ENCODE measurements at regions not wholly inside any gene's neighbourhood (a gene's known extent, or its start where the extent isn't known, plus 50 kb on each side); places are given as distances from the start of the nearest gene placed in this dataset.

DNA sequence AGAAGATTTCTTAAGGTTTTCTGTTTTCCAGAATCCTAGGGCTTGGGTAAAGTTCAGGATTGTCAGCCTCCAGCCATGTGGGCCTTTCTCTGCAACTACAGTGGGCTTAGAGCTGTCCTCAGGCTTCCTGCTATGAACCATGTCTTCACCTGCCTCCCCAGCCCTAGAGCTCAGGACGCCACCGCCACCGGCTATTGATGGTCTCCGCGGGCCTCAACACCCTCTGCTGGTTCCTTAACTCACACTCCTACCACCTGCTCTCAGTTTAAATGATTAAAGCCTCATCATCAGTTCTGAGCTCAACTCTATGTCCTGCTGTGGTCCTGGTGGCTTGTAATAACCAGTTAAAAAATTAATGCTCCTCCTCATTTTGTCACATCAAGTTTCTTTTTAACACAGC lies 221.0 kb downstream of the EFNB2 start:
- intact Hi-C loops (cut with DNase I): no loop called here
- DNase-seq (ENCODE audit: low spot score): no peak

DNA sequence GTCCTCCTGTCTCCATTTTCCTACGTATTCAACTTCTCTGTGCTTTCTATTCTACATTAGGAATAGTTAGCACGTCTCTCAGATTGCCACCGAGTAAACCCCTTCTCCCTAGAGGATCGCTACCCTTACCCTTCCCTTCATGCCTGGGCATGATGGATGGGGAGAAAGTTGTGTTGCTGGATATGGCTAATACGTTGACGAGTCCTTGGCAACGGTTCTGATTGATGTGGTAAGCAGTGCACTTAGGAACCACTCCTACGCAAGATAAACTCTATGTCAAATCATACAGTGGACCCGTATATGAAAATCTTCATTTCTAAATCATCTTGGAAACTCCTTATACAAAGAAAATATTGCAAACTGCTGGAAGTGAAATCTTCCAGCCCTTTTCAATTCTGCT lies 224.5 kb downstream of the EFNB2 start:
- DNase-seq (ENCODE audit: low spot score): no peak
- intact Hi-C loops (cut with DNase I): no loop called here

- no peak for DNase-seq (ENCODE audit: low spot score)
- intact Hi-C loops (cut with DNase I): no loop called here
Measured at GRCh38 chr13:106310291-106310865, 225.1 kb downstream of the EFNB2 start.

GRCh38 chr13:106306748-106307277 lies 228.6 kb downstream of the EFNB2 start:
- intact Hi-C loops (cut with DNase I): no loop called here

GRCh38 chr13:106302843-106303242 lies 232.6 kb downstream of the EFNB2 start:
- intact Hi-C loops (cut with DNase I): no loop called here
- DNase-seq (ENCODE audit: low spot score): no peak

More at GRCh38 chr13:106306748-106307277, 228.6 kb downstream of the EFNB2 start:
- no peak for DNase-seq (ENCODE audit: low spot score)

GRCh38 chr13:106302011-106302410 lies 233.5 kb downstream of the EFNB2 start:
- no peak for DNase-seq (ENCODE audit: low spot score)
- intact Hi-C loops (cut with DNase I): no loop called here

- DNase-seq (ENCODE audit: low spot score): no peak
- intact Hi-C loops (cut with DNase I): no loop called here
Measured at GRCh38 chr13:106299621-106300020, 235.8 kb downstream of the EFNB2 start.

DNA sequence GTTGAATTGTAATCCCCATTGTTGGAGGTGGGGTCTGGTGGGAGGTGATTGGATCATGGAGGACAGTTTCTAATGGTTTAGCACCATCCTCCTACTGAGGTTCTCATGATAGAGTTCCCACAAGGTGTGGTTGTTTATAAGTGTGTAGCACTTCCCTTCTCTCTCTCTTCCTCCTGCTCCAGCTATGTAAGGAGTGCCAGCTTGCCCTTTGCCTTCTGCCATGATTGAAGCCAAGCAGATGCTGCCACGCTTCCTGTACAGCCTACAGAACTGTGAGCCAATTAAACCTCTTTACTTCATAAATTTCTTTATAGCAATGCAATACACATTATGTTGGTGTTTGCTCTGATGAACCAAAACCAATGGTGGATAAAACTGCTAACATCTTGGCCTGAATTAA lies 238.2 kb downstream of the EFNB2 start:
- no peak for DNase-seq (ENCODE audit: low spot score)
- intact Hi-C loops (cut with DNase I): no loop called here

DNA sequence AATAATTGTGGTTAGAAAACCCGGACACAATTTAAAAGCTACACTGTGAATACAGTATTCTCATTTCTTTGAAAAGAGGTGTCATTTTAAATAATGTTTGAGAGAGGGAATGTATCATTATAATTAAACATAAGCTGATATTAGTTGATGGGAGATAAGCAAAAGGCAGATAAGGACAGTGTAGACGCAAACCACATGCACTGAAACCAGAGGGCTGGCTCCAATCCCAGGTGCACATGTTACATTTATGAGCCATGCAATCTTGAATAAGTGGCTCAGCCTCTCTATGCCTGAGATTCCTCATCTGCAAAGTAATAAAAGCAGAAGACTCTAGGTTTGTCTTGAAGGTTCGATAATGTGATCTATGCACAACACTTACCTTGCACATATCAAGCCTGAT lies 238.7 kb downstream of the EFNB2 start:
- intact Hi-C loops (cut with DNase I): no loop called here

GRCh38 chr13:106295971-106296370 lies 239.5 kb downstream of the EFNB2 start:
- DNase-seq (ENCODE audit: low spot score): no peak
- intact Hi-C loops (cut with DNase I): no loop called here

More for the DNA sequence above, 238.7 kb downstream of the EFNB2 start:
- no peak for DNase-seq (ENCODE audit: low spot score)

DNA sequence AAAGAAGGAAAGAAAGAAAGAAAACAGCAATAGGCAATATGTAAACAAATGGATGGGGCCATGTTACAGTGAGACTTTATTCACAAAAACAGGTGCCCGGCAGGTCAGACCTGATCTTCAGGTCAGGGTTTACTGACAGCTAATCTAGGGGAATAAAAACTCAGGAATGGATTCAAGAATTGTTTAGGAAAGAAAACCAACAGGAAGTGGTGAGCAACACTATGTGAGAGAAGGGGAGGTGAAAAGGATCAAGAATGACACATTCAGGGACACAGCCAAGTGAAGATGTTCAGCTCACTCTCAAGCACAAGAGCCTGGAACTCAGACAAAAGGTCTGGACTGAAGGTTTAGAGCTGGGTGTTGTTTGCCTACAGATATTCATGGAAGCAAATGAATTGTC lies 244.5 kb downstream of the EFNB2 start:
- intact Hi-C loops (cut with DNase I): no loop called here
- DNase-seq (ENCODE audit: low spot score): no peak

GRCh38 chr13:106287351-106287750 lies 248.1 kb downstream of the EFNB2 start:
- DNase-seq (ENCODE audit: low spot score): no peak
- intact Hi-C loops (cut with DNase I): no loop called here

DNA sequence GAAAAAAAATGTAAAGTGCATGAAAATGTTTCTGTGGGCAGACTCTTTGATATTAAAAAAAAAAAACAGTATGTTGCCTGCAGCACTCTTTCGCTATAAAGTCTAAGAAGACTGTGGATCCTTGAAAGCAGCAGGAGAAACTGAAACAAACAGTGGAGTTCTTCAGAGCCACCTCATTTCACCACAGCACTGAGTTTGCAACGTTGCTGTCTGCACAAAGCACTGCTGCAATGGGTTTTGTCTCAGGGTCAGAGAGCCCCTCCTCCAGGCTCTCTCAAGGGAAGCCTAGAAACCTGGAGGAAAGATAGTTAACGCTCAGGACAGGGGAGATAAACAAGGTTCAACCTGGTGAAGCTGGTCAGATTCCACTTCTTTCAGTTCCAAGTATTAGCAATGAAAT lies 248.7 kb downstream of the EFNB2 start:
- no peak for DNase-seq (ENCODE audit: low spot score)
- intact Hi-C loops (cut with DNase I): no loop called here

DNA sequence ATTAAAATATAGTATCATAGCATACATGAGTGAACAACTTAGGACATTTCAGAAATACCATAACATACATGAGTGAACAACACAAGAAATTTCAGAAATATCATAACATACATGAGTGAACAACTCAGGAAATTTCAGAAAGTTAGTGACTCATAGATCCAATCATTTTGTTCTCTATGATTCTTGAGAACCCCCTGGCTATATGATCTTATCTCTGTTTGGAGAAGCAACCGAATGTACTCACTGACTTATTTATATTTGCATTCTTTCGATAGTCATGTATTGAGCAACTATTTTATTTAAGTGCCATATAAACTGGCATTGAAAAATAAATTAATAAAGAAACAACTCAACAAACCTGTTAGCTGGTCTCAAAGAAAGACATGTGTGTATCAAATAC lies 251.1 kb downstream of the EFNB2 start:
- DNase-seq (ENCODE audit: low spot score): no peak
- intact Hi-C loops (cut with DNase I): no loop called here

DNA sequence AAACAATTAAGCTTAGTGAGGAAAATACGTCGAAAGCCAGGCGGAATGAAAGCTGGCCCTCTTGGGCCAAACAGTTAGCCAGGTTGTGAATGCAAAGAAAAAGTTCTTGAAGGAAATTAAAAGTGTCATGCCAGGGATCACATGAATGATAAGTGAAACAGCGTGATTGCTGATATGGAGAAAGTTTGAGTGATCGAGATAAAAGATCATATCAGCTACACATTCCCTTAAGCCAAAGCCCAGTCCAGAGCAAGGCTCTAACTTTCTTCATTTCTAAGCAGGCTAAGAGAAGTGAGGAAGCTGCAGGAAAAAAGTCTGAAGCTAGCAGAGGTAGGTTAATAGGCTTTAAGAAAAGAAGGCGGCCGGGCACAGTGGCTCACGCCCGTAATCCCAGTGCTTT lies 254.0 kb downstream of the EFNB2 start:
- DNase-seq (ENCODE audit: low spot score): no peak
- intact Hi-C loops (cut with DNase I): no loop called here

DNA sequence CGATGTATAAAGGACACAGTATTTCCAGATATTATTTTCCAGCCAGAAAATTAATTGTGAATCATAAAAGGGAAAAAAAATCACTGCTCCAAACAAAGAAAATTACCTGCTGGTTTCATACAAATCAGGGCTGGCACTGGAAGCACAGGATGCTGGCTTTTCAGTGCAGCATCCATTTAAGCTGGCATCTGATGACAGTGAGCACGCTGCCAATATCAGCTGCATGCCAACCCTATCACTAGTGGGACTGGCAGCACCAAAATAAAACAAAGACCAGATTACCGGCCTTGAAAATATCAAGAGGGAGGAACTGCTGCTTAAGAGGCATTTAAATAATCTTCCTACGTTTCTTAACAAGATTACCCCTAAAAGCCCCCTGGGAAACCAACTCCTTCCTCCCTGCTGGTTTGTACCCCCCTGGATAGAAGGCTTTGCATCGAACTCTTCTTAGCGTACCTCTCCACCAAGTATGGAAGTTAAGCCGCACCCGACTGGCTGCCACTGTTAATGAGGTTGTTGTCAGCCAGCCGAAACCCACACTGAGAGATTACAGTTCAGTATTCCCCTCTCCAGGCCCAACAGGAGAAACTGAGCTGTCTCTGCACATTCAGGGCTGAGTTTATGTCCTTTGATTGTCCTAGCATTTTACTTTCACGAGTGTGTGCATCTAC lies 257.8 kb downstream of the EFNB2 start:
- intact Hi-C loops (cut with DNase I): loop anchor here (10.0 kb wide), 1 partner anchor 207 kb away; no protein-coding TSS in a partner anchor
- DNase-seq (ENCODE audit: low spot score): peak; percentile 80

- intact Hi-C loops (cut with DNase I): loop anchor here (10.0 kb wide), 1 partner anchor 208 kb away; no protein-coding TSS in a partner anchor
- no peak for DNase-seq (ENCODE audit: low spot score)
Measured at GRCh38 chr13:106276876-106277275, 258.6 kb downstream of the EFNB2 start.

GRCh38 chr13:106275446-106276032 lies 259.9 kb downstream of the EFNB2 start:
- no peak for DNase-seq (ENCODE audit: low spot score)
- intact Hi-C loops (cut with DNase I): loop anchor here (10.0 kb wide), 1 partner anchor 209 kb away; no protein-coding TSS in a partner anchor

- DNase-seq (ENCODE audit: low spot score): no peak
- intact Hi-C loops (cut with DNase I): loop anchor here (10.0 kb wide), 1 partner anchor 210 kb away; no protein-coding TSS in a partner anchor
Measured at GRCh38 chr13:106274551-106275203, 260.8 kb downstream of the EFNB2 start.

DNA sequence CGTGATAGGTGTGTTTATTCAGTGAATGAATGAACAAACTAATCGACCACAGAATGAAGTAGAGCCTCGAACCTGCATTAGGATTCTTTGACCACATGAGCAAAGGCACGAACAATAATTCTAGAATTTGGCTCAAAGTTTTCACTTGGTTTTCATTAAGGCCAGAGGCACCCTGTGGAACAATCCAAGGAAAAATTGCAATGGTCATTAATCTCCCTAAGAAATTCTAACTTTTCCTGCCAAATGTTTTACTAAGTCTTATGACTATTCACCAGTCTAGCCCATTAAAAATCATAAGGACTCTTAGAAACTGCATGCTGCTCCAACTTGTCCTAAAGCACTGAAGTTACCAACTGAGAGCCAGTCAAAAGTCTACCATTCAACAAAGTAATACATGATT lies 271.7 kb downstream of the EFNB2 start:
- intact Hi-C loops (cut with DNase I): no loop called here
- no peak for DNase-seq (ENCODE audit: low spot score)

All from cardiac septum (tissue), 1 donor.